ENCODE measurements at regions not wholly inside any gene's neighbourhood (a gene's known extent, or its start where the extent isn't known, plus 50 kb on each side); places are given as distances from the start of the nearest gene placed in this dataset.

DNA sequence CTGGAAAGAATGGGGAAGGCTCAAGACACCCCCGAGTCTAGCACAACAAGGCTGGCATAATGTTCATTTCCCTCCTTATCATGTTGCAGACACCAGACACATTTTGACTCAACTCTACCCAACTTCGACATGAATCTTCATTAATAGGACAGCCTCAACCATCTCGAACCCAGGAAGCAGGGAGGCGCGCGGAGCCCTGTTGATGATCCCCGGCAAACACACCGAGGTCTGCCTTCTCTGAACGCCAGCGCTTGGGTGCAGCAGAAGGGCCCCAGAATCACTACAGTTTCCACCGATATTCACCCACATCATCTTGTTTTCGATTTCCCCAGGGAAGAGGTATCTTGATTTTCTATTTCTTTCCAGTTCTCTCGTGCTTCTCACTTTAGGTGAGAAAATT lies 563.6 kb downstream of the TCERG1L start:
- Histone ChIP-seq H3K4me3 (ENCODE audit: low read depth, low read length) (no peak overlapping the region), H3K36me3 (ENCODE audit: control insufficient read depth, insufficient read depth, low read length) (no peaks in the 10 kb centered on the region), H3K27me3 (ENCODE audit: control insufficient read depth, insufficient read depth, low read length) (no peaks in the 10 kb centered on the region)
- no peak for DNase-seq (ENCODE audit: low read depth)
- TF ChIP-seq, protein P1, sequence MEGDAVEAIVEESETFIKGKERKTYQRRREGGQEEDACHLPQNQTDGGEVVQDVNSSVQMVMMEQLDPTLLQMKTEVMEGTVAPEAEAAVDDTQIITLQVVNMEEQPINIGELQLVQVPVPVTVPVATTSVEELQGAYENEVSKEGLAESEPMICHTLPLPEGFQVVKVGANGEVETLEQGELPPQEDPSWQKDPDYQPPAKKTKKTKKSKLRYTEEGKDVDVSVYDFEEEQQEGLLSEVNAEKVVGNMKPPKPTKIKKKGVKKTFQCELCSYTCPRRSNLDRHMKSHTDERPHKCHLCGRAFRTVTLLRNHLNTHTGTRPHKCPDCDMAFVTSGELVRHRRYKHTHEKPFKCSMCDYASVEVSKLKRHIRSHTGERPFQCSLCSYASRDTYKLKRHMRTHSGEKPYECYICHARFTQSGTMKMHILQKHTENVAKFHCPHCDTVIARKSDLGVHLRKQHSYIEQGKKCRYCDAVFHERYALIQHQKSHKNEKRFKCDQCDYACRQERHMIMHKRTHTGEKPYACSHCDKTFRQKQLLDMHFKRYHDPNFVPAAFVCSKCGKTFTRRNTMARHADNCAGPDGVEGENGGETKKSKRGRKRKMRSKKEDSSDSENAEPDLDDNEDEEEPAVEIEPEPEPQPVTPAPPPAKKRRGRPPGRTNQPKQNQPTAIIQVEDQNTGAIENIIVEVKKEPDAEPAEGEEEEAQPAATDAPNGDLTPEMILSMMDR (IDR thresholded peaks at IDR 0.05; ENCODE audit: insufficient read depth, low read length, severe bottlenecking): no peak
- FAIRE-seq: no peak

DNA sequence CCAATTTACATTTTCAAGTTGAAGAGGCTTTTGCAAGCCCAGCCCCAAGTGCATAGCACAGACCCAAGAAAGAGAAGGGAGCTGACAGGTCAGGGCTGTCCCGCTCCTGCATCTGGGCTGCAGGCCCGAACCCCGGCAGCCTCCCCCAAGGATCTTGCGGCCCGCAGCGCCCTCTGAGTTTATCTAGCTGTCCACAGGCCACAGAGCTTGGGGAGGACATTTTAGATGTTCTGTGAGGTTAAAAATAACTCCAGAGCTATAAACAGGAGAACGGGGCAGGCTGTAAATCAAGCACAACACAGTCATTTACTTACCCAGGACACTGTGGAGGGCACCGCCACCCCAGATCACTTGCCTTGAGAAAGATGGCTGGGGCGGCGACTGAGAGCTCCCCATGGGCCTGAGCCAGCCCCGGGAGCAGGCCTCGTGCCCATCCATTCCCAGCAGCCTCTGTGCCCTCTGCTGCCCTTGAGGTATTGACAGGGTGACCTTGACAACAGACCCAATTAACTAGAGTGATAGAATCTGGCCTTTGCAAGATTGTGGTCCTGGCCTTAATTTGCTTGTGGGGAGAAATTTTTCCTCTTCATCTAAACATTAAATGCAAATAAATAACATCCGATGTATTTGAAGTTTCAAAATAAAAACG lies 563.0 kb downstream of the TCERG1L start:
- no peaks in the 10 kb centered on the region for H3K36me3 ChIP-seq (ENCODE audit: control insufficient read depth, insufficient read depth, low read length)
- no peak overlapping the region for H3K4me3 ChIP-seq (ENCODE audit: low read depth, low read length)
- FAIRE-seq: no peak
- TF ChIP-seq, protein P1 (IDR thresholded peaks at IDR 0.05; ENCODE audit: insufficient read depth, low read length, severe bottlenecking): no peak
- no peaks in the 10 kb centered on the region for H3K27me3 ChIP-seq (ENCODE audit: control insufficient read depth, insufficient read depth, low read length)
- no peak for DNase-seq (ENCODE audit: low read depth)

DNA sequence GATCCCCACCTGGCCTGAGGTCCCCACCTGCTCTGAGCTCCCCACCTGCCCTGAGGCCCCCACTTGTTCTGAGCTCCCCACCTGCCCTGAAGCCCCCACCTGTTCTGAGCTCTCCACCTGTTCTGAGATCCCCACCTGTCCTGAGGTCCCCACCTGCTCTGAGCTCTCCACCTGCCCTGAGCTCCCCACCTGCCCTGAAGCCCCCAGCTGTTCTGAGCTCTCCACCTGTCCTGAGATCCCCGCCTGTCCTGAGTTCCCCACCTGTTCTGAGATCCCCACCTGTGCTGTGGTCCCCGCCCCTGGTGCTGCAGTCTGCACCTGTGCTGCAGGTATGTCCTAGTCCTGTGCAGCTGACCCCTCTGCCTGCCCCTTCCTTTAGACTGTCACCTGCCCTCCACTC lies 561.6 kb downstream of the TCERG1L start:
- Histone ChIP-seq H3K4me3 (ENCODE audit: low read depth, low read length) (no peak overlapping the region), H3K27me3 (ENCODE audit: control insufficient read depth, insufficient read depth, low read length) (no peaks in the 10 kb centered on the region), H3K36me3 (ENCODE audit: control insufficient read depth, insufficient read depth, low read length) (no peaks in the 10 kb centered on the region)
- TF ChIP-seq, protein P1 (IDR thresholded peaks at IDR 0.05; ENCODE audit: insufficient read depth, low read length, severe bottlenecking): no peak
- FAIRE-seq: no peak
- DNase-seq (ENCODE audit: low read depth): no peak

DNA sequence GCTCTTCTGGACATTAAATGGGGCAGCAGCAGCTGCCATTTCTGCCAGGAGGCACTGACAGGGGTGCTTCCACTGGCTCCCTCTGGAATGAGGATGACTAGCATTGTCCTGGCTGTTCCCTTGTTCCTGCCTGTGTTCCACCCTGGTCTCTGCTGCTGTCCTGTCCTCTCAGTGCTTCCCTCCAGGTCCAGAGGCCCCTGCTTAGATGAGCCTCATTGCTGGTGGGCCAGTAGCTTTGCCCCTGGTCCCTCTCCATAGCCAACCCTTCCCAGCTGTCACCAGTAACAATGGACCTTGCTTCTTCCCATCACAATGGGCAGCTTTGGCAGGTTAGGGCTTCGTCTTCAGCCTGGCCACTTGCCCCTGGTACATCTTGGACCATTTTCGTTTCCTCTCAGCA lies 561.1 kb downstream of the TCERG1L start:
- DNase-seq (ENCODE audit: low read depth) (no peak), FAIRE-seq (no peak)
- TF ChIP-seq, protein P1 (IDR thresholded peaks at IDR 0.05; ENCODE audit: insufficient read depth, low read length, severe bottlenecking): no peak

DNA sequence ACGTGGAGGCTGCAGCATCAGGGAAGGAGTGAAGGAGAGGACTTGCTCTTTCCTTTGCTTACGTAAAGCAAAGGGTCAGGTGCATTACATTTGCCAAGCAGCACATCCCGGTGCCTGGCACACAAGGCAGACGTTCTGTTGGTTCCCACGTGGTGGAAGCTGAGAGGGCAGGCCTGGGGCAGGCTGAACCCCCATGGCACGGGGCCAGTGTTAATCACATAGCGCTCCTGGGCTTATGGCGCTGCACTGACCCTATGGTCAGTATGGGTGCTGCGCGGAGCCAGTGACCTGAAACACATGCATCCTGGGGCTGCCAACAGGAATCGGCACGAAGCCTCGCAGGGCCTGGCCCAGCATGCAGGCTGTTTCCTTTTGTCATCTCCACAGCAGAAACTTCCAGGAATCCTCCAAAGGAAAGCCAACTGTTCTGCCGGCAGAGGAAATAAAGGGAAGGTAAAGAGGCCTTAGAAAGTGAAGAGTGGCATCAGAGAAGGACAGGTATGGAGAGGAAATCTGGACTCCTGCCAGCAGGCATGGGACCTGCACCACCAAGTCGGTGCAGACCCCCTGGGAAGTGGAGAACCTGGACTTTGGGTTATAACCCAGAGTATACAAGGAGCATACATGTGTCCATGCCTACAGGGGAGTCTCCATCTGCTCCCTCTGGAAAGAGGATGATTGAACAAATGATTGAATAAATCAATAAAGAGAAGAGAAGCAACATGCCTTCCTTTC lies 560.2 kb downstream of the TCERG1L start:
- Histone ChIP-seq H3K27me3 (ENCODE audit: control insufficient read depth, insufficient read depth, low read length) (no peaks in the 10 kb centered on the region), H3K36me3 (ENCODE audit: control insufficient read depth, insufficient read depth, low read length) (no peaks in the 10 kb centered on the region), H3K4me3 (ENCODE audit: low read depth, low read length) (no peak overlapping the region)
- DNase-seq (ENCODE audit: low read depth) (no peak), FAIRE-seq (no peak)
- TF ChIP-seq, protein P1 (IDR thresholded peaks at IDR 0.05; ENCODE audit: insufficient read depth, low read length, severe bottlenecking): no peak

More for the DNA sequence above, 561.1 kb downstream of the TCERG1L start:
- Histone ChIP-seq H3K4me3 (ENCODE audit: low read depth, low read length) (no peak overlapping the region), H3K36me3 (ENCODE audit: control insufficient read depth, insufficient read depth, low read length) (no peaks in the 10 kb centered on the region), H3K27me3 (ENCODE audit: control insufficient read depth, insufficient read depth, low read length) (no peaks in the 10 kb centered on the region)

Data from bronchial epithelial cell (primary cell).